Kidney capillary endothelial cell (primary cell): ENCODE measurements at regions not wholly inside any gene's neighbourhood (a gene's known extent, or its start where the extent isn't known, plus 50 kb on each side); places are given as distances from the start of the nearest gene placed in this dataset.
A peak's percentile ranks its signal among the peaks of the same experiment; 100 is the strongest.

ENCODE experiments used
- DNase-seq: peaks from one replicate; pipeline ENCODE4 v3.0.0-alpha.2; 2018; ENCODE audit warnings: low spot score

DNA sequence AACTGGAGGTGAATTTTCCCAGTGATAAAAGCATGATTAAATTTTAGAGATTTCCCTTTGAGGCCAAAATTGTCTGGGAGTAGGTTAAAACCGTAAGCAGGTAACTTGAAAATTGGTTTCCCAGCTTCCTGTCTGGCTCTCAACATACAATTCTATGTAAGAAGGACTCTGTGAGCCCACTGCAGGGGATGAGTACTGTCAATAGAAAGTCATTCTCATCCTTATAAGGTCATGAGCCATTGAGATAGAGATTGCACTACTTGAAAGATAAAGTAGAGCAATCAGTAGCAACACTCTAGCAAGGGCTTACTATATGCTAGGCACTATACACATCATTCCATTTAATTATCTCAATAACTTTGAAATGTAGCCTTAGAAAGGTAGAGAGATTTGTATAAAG is 225.6 kb upstream of the HMGA2 start:
- no peak for DNase-seq

DNA sequence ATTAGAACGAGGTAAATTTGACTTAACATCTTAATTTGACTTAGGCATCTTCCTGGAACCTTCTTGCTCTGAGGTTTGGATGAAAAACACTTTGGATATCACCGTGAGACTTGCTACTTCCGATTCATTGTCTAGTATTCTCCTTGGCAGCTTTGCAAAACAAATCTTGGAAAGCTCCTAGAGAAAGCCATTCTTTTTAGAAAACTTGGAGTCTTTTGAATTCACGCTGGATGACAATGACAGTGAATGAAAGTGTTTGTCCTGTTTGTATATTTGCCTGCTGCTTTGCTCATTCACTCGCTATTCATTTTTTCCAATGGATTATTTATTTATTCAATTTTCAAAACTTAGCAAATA is 222.1 kb upstream of the HMGA2 start:
- DNase-seq, result no peak

DNA sequence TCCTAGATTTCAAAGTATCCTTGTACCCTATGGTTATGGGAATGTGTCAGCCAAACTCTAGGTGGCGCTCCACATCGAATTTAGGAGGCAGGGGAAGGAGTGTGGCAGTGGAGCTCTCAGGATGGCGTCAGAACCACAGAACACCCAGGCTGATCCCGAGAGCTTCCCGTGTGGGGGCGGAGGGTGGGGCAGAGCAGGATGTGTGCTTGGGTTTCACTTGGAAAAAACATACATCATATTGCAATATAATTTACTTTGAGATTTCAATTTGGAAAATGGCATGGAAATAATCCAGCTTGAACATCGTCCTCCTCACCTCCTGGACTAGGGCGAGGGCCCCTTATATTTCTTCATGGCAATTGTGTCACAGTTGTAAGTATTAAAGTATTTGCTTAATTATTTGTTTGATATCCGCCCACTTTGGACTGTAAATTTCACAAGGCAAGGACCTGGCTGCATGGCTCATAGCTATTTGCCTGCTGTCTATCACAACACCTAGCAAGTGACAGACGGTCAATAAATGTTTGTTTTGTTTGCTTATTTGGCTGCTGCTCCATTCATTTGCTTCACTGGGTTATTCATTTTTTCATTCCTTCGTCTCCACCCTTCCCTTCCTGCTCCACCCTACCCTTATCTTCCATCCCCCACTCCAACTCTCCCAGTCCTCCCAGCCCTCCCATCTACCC is 221.5 kb upstream of the HMGA2 start:
- DNase-seq, result peak; percentile 95

DNA sequence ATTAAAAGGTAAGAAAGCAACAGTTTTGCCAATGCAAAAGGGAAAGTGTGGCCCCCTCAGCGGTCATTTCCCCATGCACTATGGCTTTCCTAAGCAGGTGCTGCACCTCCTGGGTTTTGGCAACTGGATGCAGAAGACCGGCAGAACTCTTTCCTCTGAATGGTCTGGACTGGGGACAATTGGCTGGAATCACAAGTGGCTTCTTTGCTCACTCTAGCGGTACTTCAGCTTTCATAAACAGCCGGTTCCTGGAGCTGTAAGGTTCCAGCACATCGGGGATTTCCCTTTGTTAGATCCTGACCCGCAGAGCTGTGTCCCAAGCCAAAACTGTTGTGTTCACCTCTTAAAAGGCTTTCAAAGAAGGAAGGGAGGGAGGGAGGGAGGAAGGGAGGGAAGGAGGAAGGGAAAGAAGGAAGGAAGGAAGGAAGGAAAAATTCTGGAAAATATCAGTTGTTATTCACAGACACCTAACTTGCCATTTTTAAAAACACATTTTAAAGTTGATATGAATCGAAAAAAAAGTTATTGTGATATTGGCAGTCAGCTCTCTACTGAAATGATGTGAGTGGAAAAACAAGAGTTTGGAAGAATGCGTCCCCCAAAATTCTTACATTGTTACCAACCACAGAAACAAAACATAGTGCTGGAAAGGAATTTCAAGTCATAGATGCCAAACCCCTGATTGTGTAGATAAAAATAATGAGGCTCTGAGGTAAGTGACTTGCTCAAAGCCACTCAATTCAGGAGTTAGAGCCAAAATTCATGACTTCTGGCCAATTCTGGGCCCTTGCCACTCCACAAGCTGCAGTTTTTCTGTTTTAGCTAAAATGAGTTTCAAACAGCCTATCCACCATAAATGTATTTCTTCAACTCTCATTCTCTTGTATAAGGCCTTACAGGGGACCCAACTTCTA is 220.6 kb upstream of the HMGA2 start:
- peak; percentile 52 for DNase-seq

DNA sequence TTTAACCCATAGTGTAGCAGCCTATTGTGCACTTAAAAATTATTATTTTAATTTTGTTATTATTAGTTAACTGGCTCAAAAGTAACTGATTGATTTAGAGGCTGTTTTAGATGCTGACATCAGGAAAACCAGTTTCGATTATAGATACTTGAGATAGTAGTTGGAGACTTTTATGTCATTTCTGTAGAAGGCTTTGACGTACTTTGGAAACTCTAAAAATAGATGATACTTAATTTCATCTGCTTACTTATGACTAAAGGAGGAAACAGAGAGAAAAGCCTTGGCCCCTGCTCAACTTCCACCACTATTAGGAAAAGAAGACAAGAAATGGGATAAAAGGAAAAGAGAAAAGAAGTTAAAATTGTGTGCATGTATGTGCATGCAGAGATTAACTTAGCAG is 219.3 kb upstream of the HMGA2 start:
- DNase-seq, result peak; percentile 32

DNA sequence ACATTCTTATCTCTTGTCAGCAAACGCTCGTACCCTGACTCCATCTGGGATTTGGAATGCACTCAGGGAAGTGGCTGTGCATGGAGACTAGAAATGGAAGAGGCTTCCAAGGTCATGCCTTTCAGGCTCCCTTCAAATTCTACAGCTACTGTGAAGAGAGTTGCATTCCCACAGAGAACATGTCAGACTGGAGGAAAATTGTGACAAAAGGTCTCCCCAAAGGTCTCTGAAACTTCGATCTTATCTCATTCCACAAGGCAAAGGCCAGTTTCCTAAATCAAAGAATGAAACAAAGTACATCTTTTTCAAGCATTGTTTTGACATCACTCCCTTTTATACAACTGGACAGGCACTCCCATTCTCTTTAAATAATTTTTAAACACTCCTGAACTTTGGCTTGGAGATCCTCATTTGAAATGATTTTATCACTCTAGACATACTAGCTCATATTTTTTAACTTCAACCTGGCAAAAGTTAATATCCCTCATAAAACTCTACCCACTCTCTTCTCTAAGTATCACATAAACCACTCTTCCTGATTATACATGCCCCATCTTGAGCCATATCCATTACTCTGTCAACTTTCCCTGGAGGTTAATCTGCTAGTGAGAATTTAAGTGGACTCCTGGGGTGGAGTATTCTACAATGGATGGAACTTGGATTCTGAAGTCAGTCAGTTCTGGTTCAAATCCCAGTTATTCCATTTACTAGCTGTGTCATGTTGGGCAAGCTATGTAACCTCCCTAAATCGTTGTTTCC is 218.1 kb upstream of the HMGA2 start:
- no peak for DNase-seq

DNA sequence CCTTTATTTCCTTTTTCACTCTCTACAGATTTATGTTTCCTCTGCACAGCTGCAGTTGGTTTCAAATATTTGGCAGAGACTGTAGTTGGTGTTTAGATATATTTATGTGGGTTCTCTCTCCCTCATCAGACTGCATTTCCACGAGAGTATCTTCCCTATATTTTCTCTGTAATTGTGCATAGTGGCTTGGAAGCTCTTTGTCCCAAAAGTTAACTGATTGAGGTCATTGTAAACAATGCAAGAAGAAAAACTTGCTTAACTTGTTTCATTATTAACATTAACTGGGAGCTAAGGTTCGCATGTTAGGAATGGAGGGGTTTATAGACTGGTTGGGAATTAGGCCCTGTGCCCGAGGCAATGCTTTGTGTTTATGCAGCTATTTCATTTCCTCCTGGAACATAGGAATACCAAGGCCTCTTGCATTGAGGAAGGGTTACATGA is 216.9 kb upstream of the HMGA2 start:
- no peak for DNase-seq

DNA sequence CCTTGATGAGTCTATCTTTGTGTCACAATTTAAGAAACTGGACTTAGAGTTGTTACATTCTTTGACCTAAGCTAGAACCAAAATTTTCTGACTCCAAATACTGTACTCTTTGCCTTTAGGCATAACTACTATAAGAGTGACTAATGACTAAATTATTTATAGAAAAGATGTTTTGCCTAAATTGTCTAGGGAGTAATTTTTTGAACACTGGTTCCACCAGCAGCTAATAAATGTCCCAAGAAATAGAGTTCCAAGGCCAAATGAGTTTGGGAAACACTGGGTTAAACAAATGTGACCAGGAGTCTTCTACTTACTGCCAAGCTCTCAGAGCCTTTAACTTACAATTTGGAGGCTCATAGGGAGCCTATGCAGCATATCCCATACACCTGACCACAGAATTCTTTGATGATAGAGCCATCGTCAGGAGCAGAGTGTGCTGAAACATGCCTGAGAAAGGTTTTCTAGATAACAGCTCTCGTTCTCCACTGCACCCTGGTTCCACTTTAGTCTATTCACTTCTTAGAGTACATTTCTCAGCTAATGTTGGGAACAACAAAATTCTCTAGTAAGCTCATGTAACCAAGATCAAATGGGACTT is 215.9 kb upstream of the HMGA2 start:
- no peak for DNase-seq

DNA sequence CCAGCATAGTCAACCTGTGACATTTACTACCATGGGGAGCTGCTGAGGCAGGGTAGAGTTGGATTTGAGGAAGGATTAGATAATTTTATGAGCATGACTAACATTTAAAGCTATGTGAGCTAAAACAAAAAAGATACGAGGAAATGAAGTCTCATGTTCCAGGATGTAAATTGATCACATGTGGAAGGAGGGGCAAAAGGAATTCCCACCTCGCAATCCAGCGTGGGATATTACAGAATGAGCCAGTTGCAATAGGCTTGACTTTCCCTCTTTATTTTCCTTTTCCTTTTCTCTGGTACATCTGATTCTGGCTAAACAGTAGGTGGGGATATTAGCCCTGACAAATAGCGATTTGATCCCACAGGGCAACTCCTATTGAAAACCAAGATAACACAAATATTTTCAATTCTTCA is 214.9 kb upstream of the HMGA2 start:
- DNase-seq, result peak; percentile 37

DNA sequence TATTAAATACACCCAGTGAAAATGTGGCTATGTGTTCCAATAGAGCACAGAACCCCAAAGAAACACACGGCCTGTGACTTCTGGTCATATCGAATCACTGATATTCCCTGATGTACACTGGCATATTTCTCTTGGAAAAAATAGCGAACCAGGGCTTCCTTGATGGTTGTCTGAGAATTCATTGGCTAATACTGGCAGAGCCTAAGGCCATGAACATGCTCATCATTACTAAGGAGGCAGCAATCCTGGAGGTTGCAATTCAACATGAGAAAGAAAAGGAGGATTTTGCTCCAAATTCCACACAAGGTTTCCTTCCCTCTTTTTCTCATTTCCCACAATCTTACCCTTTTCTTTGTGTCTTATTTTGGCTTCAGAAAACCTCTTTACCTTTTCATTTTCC is 212.9 kb upstream of the HMGA2 start:
- no peak for DNase-seq

DNA sequence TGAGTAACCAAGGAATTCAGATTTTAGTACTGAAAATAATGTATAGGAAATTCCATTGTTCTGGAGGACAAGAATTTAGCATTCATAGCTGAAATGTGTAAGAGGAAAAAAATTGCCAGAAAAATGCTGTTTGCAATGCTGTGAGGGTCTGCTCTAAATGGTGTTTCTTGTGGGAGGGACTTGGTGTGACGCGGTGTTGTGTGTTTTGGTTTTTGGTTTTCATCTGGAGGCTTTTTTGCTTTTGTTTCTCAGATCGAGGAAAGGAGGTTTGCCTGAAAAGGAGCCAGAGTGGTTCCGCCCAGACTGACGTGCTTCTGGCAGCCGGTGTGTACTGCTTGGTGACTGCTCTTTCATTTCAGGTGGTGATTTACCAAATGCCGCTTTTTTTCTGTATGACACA is 211.8 kb upstream of the HMGA2 start:
- peak; percentile 43 for DNase-seq

DNA sequence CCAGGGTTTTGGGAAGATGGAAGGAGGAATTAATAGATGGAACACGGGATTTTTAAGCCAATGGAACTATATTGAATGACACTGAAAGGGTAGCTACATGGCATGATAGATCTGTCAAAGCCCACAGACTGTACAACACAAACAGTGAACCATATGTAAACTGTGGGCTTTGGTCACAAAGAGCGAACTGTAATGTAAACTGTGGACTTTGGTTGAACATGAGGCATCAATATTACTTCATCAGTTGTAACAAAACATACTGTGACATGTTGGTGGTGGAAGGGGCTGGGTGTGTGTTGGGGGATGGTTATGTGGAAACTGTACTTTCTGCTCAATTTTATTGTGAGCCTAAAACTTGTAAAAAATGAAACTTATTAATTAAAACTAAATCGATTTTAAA is 210.6 kb upstream of the HMGA2 start:
- no peak for DNase-seq

DNA sequence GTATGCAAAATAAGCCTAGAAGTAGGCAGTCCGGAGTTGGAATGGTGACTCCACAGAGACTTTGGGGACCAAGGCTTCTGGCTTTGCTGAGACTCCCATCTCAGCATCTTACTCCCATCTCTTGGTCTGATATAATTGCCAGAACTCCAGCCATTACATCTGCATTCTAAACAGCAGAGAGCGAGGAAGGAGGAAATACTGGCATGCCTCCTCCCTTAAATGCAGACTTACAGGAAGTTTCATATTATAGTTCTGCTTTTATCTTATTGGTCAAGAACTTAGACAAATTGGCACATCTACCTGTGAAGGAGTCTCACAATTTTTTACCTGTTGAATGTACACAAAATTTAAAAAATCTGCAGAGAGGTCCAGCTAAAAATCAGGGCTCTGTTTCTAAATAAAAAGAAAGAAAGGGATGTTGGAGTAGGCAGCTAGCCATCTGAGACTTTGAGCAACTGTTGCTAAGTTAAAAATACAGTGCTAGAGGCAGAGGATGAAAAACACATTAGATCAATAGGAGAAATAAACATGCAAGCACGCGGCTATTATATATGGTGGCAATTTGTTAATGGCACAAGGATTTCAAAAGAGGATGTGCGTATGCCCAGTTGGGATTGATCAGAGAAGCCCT is 209.9 kb upstream of the HMGA2 start:
- DNase-seq, result no peak

DNA sequence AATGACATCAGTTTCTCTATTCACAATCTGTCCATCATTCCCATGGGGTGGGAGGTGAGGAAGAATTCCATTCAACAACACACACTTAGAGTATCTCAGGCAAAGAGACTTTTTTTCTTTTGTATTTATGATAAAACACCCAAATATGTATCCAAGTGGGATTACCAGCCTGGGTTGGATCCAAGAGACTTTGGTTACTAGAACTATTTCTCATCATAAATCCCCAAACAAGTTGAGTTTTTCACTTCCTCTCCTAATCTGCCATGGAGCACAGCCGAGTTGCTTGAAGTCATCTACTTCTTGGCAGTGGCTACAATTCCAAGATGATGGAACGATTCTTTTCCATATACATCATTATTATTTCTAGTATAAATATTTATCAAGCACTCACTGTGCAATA is 209.2 kb upstream of the HMGA2 start:
- DNase-seq, result no peak

DNA sequence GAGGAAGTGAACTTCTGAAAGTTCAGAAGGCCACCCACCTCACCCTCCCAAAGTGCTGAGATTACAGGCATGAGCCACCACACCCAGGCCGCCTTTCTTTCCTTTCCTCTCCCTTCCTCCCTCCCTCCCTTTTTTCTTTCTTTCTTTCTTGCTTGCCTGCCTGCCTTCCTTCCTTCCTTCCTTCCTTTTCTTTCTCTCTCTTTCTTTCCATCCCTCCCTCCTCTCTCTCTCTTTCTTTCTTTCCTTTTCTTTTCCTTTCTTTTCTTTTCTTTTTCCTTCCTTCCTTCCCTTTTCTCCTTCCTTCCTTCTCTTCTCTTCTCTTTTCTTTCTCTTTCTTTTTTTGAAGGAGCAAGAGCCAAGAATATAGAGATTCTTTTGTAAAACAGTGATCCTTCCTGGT is 208.3 kb upstream of the HMGA2 start:
- no peak for DNase-seq

DNA sequence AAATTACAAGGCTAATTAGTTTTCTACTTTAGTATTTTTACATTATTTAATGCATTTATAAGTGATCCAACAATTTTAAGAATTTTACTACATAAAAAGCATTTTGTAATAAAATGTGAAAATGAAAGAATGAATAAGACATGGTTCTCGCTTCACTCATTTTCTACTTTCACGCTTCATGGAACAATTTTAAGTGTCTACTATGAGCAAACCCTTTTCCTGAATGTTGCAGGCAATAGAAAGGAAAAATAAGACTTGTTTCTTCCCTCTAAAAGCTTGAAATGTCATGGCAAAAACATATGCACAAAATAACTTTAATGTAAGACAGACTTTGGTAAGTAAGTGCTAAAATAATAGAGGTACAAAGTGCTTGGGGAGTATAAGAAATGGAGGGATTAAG is 205.7 kb upstream of the HMGA2 start:
- DNase-seq, result no peak

DNA sequence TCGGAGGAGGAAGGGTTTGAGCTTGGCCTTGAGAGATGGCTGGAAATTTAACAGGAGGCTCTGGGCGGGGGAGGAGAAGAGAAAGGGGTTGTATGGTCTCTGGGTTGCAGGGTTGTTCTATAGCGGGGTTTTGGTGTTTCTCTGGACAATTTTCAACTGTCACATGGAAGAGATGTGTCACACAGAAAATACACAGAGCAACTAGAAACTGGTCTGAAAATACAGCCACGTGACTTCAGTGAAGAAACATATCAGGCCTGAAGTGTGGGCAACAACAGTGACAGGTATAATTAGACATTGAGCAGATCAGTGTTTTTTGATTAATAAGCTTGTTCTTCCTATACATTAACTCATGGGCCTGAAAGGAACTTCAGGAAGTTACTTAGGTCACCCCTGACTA is 205.3 kb upstream of the HMGA2 start:
- no peak for DNase-seq

DNA sequence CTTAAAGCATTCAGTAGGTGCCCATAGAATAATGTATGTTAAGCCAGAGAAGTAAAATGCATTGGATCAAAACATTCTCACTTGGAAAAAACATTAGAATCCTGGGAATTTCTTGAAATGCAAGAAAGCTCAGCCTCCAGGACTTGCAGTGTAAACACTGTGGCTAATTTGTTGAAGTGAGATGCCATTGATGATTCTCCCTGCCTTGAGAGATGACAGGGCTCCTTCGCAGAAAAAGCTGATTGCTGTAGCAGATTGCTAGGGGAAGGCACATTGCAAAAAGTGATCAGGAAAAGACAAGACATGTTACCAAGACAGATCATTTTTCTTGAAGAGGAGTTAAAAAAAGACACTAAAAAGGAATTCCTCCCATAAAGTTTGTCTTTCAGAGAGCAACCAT is 204.2 kb upstream of the HMGA2 start:
- DNase-seq, result no peak

DNA sequence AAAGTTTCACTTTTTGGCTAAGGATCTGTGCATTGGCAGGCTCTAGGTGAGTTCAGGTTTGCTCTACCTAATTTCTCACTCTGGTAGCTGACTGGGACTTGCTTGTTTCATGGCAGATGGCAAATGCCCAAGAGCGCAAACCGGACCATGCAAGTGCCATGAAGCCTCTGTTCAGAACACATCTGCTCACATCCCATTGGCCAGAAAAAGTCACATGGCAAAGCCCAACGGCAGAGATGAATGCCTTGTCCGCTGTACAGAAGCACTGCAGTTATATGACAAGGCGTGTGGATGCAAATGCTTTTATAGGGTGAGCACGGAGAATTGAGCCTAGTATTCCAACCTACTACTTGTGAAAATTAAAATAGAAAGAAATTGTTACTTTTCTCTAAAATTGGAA is 202.2 kb upstream of the HMGA2 start:
- DNase-seq, result no peak

DNA sequence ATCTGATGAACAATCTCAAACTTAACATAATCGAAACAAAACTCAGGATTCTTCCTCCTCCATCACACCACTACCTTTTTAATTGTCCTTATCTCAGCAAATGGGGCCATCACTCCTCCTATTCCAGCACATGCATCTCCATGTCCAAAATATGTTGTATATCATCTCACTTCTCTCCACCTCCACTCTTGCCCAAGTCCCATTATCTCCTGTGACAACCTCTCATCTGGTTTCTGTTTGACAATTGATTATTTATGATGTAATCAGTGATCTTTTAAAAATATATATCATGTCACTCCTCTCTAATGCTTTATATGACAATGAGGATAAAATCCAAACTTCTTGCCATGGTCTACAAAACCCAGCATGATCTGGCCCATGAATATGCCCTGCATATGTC is 200.8 kb upstream of the HMGA2 start:
- no peak for DNase-seq

DNA sequence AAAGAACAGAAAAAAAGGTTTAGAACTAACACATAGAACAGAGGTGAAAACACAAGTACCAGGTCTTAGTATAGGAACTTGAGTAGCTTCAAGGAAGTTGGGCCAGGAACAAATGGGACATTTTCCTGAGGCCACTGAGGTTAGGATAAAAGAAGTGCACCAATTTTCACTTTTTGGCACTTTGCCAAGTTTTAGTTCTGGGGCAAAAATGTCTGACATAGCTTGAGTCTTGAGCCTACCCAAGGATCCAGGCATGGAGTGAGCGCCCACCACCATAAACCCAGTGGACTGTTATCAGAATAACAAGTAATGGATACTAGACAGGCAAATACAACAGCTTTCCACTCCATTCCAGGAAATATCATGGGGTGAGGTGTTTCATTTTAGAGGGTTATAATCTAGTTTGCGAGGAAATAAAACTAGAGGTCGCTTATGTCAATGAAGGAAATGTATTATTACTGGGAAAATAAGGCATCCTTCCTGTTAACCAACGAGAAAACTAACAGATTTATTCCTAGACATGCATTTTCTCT is 199.7 kb upstream of the HMGA2 start:
- DNase-seq, result no peak

DNA sequence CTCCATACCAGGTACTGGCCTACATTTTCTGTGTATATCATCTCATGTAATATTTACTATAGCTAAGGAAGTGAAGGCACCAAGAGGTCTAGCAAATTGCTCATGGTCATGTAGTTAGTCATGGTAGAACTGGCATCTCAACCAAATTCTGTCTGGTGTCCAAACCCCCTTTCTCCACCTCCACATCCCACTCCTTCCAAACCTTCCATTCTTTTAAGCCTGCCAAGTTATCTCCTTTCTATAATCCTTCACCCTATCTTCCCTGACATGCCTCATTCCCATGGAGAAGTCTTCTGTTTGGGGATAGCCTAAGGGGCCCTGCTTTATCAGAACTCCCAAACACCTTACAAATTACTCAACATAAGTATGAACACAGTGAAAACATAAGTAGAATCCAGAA is 196.2 kb upstream of the HMGA2 start:
- DNase-seq, result no peak
